K562 (cell line): ENCODE measurements at regions not wholly inside any gene's neighbourhood (a gene's known extent, or its start where the extent isn't known, plus 50 kb on each side); places are given as distances from the start of the nearest gene placed in this dataset.

Experiments used
- ATAC-seq: fragments of 200-7000 bp; cut with Tn5 transposase; 3 replicates; pipeline ENCODE4 v1.9.1; 2020; ENCODE audit warnings: moderate library complexity
- BruUV-seq: library from RNA; stranded (reverse); fragments of 400-500 nt; replicated peaks from 2 replicates; lab custom pipeline; 2021; lab: Mats Ljungman, UMichigan
- CTCF ChIA-PET: fragments of 300-600 bp; formaldehyde crosslinking; extraction: SDS; loops from one replicate; lab custom pipeline; 2021; ENCODE audit warnings: low intra/inter-chr PET ratio; lab: Yijun Ruan, JAX
- POLR2A ChIA-PET: fragments of 300-600, 350-650 bp; sonication (Branson Sonifier 250); formaldehyde crosslinking; extraction: SDS; loops from one replicate; lab custom pipeline; 2021; ENCODE audit warnings: antibody characterized with exemption, inconsistent platforms; lab: Yijun Ruan, JAX
- DNase-seq, 4 experiments: peaks; one replicate each; pipeline versions ENCODE4 v3.0.0 to v3.0.0-alpha.2; 2011 to 2018; ENCODE audit warnings: low spot score in 3 of 4, mixed read lengths in 3 of 4; ENCODE audit errors: extremely low read depth in 1 of 4
- FAIRE-seq: peaks from 2 replicates; lab custom pipeline; 2011; peaks lifted over from hg19 to GRCh38; lab: Jason Lieb, UNC
- H2AFZ ChIP-seq: 2 replicates; pipeline ENCODE4 v1.6.0; 2011; ENCODE audit warnings: low read depth, low read length, control low read depth, inconsistent platforms
- H3K27ac ChIP-seq: fragments of 200-600 bp; 3 replicates; pipeline ENCODE4 v1.8.0; 2011; ENCODE audit warnings: low read depth, mild to moderate bottlenecking, control low read depth, inconsistent platforms, low read length, moderate library complexity, mixed read lengths; ENCODE audit errors: extremely low read depth
- H3K27me3 ChIP-seq, 2 experiments: fragments of 300-600 bp in 1 of 2; 2 replicates in 1 of 2; 3 replicates in 1 of 2; pipeline versions ENCODE4 v1.6.0 to v1.8.0; 2011; ENCODE audit warnings: inconsistent platforms in 2 of 2, low read length in 2 of 2, mild to moderate bottlenecking in 1 of 2, mixed read lengths in 1 of 2, moderate library complexity in 1 of 2; ENCODE audit not compliant: control insufficient read depth in 2 of 2, insufficient read depth in 2 of 2
- H3K36me3 ChIP-seq: fragments of 300-600 bp; 3 replicates; pipeline ENCODE4 v1.8.0; 2011; ENCODE audit warnings: mild to moderate bottlenecking, low read length, inconsistent platforms; ENCODE audit not compliant: control insufficient read depth, insufficient read depth
- H3K4me1 ChIP-seq, 2 experiments: fragments of 200-600 bp in 1 of 2; replicated peaks in 1 of 2; 2 replicates in 1 of 2; 3 replicates in 1 of 2; pipeline versions ENCODE4 v1.5.1 to v1.8.0; 2011; ENCODE audit warnings: inconsistent platforms in 2 of 2, low read length in 2 of 2, mild to moderate bottlenecking in 1 of 2, mixed read lengths in 1 of 2, moderate library complexity in 1 of 2; ENCODE audit not compliant: control insufficient read depth in 2 of 2, insufficient read depth in 2 of 2
- H3K4me2 ChIP-seq: 2 replicates; pipeline ENCODE4 v1.6.1; 2011; ENCODE audit warnings: low read length, control low read depth, inconsistent platforms, mixed read lengths; ENCODE audit not compliant: insufficient read depth
- H3K4me3 ChIP-seq: fragments of 200-600 bp; sonication (generic), shearing (Covaris generic); 2 replicates; pipeline ENCODE4 v1.5.1; 2016; ENCODE audit warnings: control low read depth, inconsistent platforms
- H3K79me2 ChIP-seq: fragments of 200-600 bp; 3 replicates; pipeline ENCODE4 v1.8.0; 2011; ENCODE audit warnings: low read length, inconsistent platforms; ENCODE audit not compliant: control insufficient read depth, insufficient read depth
- H3K9ac ChIP-seq, 2 experiments: 2 replicates each; pipeline versions ENCODE4 v1.6.0 to v1.6.1; 2011; ENCODE audit warnings: low read depth in 2 of 2, low read length in 2 of 2, control low read depth in 1 of 2, inconsistent platforms in 1 of 2, mild to moderate bottlenecking in 1 of 2, mixed read lengths in 1 of 2; ENCODE audit not compliant: insufficient read depth in 1 of 2
- H3K9me1 ChIP-seq: one replicate; pipeline ENCODE4 v1.6.0; 2011; ENCODE audit warnings: inconsistent platforms, mild to moderate bottlenecking, low read length, moderate library complexity; ENCODE audit not compliant: control insufficient read depth, insufficient read depth
- H3K9me3 ChIP-seq: replicated peaks from 2 replicates; pipeline ENCODE4 v1.5.1; 2011; ENCODE audit warnings: low read depth, low read length, inconsistent platforms; ENCODE audit not compliant: control insufficient read depth, insufficient read depth
- H4K20me1 ChIP-seq: replicated peaks from 2 replicates; pipeline ENCODE4 v1.6.1; 2011; ENCODE audit warnings: low read length, inconsistent platforms, mixed read lengths; ENCODE audit not compliant: control insufficient read depth, insufficient read depth
- ATF3 ChIP-seq, 2 experiments: fragments of 450-650 bp in 1 of 2; sonication (generic) in 1 of 2; formaldehyde crosslinking in 1 of 2; IDR thresholded peaks in 1 of 2; conservative IDR thresholded peaks in 1 of 2; 2 replicates each; pipeline versions ENCODE4 v1.6.1 to v1.8.1; 2016 to 2023; ENCODE audit warnings: mild to moderate bottlenecking in 2 of 2, moderate library complexity in 2 of 2, inconsistent platforms in 1 of 2, missing genetic modification reagents in 1 of 2
- C11orf30 ChIP-seq: fragments of 450-650 bp; IDR thresholded peaks from 2 replicates; pipeline ENCODE4 v1.6.1; 2016; ENCODE audit warnings: low read depth, mild to moderate bottlenecking
- FOSL1 ChIP-seq: fragments of 200-800 bp; sonication (Bioruptor generic); conservative IDR thresholded peaks from 2 replicates; pipeline ENCODE4 v1.6.1; 2016; ENCODE audit warnings: missing genetic modification characterization, missing compliant biosample characterization
- JUND ChIP-seq, 2 experiments: IDR thresholded peaks; 2 replicates in 1 of 2; 3 replicates in 1 of 2; pipeline ENCODE4 v1.6.1; 2011; ENCODE audit warnings: borderline replicate concordance in 2 of 2, low read depth in 2 of 2, low read length in 2 of 2, improper control_type of control experiment in 1 of 2, missing biosample characterization in 1 of 2, missing genetic modification characterization in 1 of 2, missing genetic modification reagents in 1 of 2
- MAFG ChIP-seq: fragments of 450-650 bp; conservative IDR thresholded peaks from 2 replicates; pipeline ENCODE4 v1.6.1; 2016; ENCODE audit warnings: missing genetic modification characterization, missing compliant biosample characterization
- NFE2 ChIP-seq: IDR thresholded peaks from 2 replicates; pipeline ENCODE4 v1.6.1; 2014; ENCODE audit warnings: antibody characterized with exemption, low read depth
- PHB2 ChIP-seq: fragments of 450-650 bp; IDR thresholded peaks from 2 replicates; pipeline ENCODE4 v1.6.1; 2017; ENCODE audit warnings: low read depth
- RBM17 ChIP-seq: fragments of 200-400 bp; formaldehyde crosslinking; IDR thresholded peaks from 2 replicates; pipeline ENCODE4 v1.6.1; 2017; ENCODE audit warnings: low read depth, mild to moderate bottlenecking, low read length, borderline replicate concordance
- ZNF316 ChIP-seq: fragments of 450-650 bp; IDR thresholded peaks from 2 replicates; pipeline ENCODE4 v1.6.1; 2016
- in situ Hi-C: fragments of 300-500 bp; cut with MboI; formaldehyde crosslinking; loops from 4 replicates; pipeline ENCODE4 v1.15.0; 2018; ENCODE audit warnings: inconsistent platforms, mixed read lengths
- intact Hi-C: fragments of 100-400 bp; cut with micrococcal nuclease; formaldehyde crosslinking; loops from 2 replicates; pipeline ENCODE4 v1.14.2; 2022

- Histone ChIP-seq H3K4me2 (no peak overlapping the region), H3K27ac (no peak overlapping the region), H4K20me1 (no peaks in the 10 kb centered on the region), H3K79me2 (no peaks in the 10 kb centered on the region), H3K9ac (no peak overlapping the region), H2AFZ (no peak overlapping the region), H3K27me3 (no peaks in the 10 kb centered on the region), H3K4me1 (peaks cover 0 to 14% of the 10 kb centered on the region in 2 experiments; a peak in 3 of 5 replicates), H3K9me1 (no peaks in the 10 kb centered on the region), H3K36me3 (no peaks in the 10 kb centered on the region), H3K4me3 (no peak overlapping the region), H3K9me3 (no peaks in the 10 kb centered on the region)
- in situ Hi-C loops: no loop called here
- ChIA-PET POLR2A (no interaction called here), CTCF (no interaction called here)
- DNase-seq (no peak), ATAC-seq (no peak), FAIRE-seq (no peak)
- intact Hi-C loops: no loop called here
- BruUV-seq: no TSS peak
- TF ChIP-seq NFE2 (0 out of 2 replicates have a peak, but pooled peaks have one; percentile 14), JUND (IDR thresholded peaks at IDR 0.05; ENCODE audit: borderline replicate concordance, low read depth, low read length) (peak; percentile 23; the same call in 1 of the 2 replicates), JUND (tag; IDR thresholded peaks at IDR 0.05; ENCODE audit: borderline replicate concordance, low read depth, low read length) (peak; percentile 56; the same call in 1 of the 3 replicates), RBM17 (no peak), C11orf30 (peak; percentile 46; the same call in 1 of the 2 replicates), ZNF316 (peak; percentile 55; the same call in 1 of the 2 replicates), MAFG (0 out of 2 replicates have a peak, but pooled peaks have one; percentile 19), FOSL1 (tag) (peak; percentile 53; the same call in 1 of the 2 replicates), ATF3 (IDR thresholded peaks at IDR 0.05) (peak; percentile 84), ATF3 (CRISPR knock-in tag; conservative IDR thresholded peaks at IDR 0.05) (no peak), PHB2 (no peak)
Observed at GRCh38 chr1:101120868-101121267, 95.3 kb upstream of the DPH5 start.
